DND-41 (cell line): ENCODE measurements at regions not wholly inside any gene's neighbourhood (a gene's known extent, or its start where the extent isn't known, plus 50 kb on each side); places are given as distances from the start of the nearest gene placed in this dataset.

Experiments
- ATAC-seq: fragments of 200-7000 bp; cut with Tn5 transposase; 3 replicates; pipeline ENCODE4 v1.9.1; 2021; ENCODE audit warnings: low read depth; ENCODE audit not compliant: insufficient read depth
- DNase-seq: peaks from one replicate; pipeline ENCODE4 v3.0.0-alpha.2; 2020
- H2AFZ ChIP-seq: 2 replicates; pipeline ENCODE4 v1.6.0; 2012; ENCODE audit warnings: low read depth, low read length
- H3K27ac ChIP-seq: 2 replicates; pipeline ENCODE4 v1.5.1; 2012; ENCODE audit warnings: low read length, inconsistent platforms
- H3K27me3 ChIP-seq: fragments of 200-600 bp; sonication (generic); 2 replicates; pipeline ENCODE4 v1.6.0; 2012; ENCODE audit warnings: low read length, mild to moderate bottlenecking, inconsistent platforms; ENCODE audit not compliant: insufficient read depth, poor library complexity
- H3K36me3 ChIP-seq: 2 replicates; pipeline ENCODE4 v1.5.1; 2012; ENCODE audit warnings: low read length, inconsistent platforms; ENCODE audit not compliant: insufficient read depth
- H3K4me1 ChIP-seq: 2 replicates; pipeline ENCODE4 v1.5.1; 2012; ENCODE audit warnings: mild to moderate bottlenecking, low read length; ENCODE audit not compliant: insufficient read depth
- H3K4me2 ChIP-seq: 2 replicates; pipeline ENCODE4 v1.6.0; 2012; ENCODE audit warnings: mild to moderate bottlenecking, moderate library complexity, low read length, inconsistent platforms; ENCODE audit not compliant: insufficient read depth
- H3K4me3 ChIP-seq, 2 experiments: fragments of 200-600 bp in 1 of 2; shearing (Covaris generic) in 1 of 2; 2 replicates each; pipeline ENCODE4 v1.5.1; 2012 to 2016; ENCODE audit warnings: inconsistent platforms in 2 of 2, low read length in 2 of 2, mild to moderate bottlenecking in 2 of 2, low read depth in 1 of 2, moderate library complexity in 1 of 2
- H3K79me2 ChIP-seq: 2 replicates; pipeline ENCODE4 v1.6.0; 2012; ENCODE audit warnings: low read length, inconsistent platforms; ENCODE audit not compliant: insufficient read depth
- H3K9ac ChIP-seq: 2 replicates; pipeline ENCODE4 v1.6.0; 2012; ENCODE audit warnings: low read depth, mild to moderate bottlenecking, inconsistent platforms, low read length, moderate library complexity
- H3K9me3 ChIP-seq: 2 replicates; pipeline ENCODE4 v1.5.1; 2012; ENCODE audit warnings: low read length, moderate library complexity, mild to moderate bottlenecking, inconsistent platforms; ENCODE audit not compliant: insufficient read depth, severe bottlenecking
- H4K20me1 ChIP-seq: 2 replicates; pipeline ENCODE4 v1.6.0; 2012; ENCODE audit warnings: low read length; ENCODE audit not compliant: insufficient read depth
- EZH2 ChIP-seq: IDR thresholded peaks from 3 replicates; pipeline ENCODE4 v1.6.1; 2012; ENCODE audit warnings: borderline replicate concordance, low read depth, mild to moderate bottlenecking, moderate library complexity, low read length, inconsistent platforms; ENCODE audit not compliant: severe bottlenecking
- TF ChIP-seq, protein P1 (sequence below): IDR thresholded peaks from 2 replicates; pipeline ENCODE4 v1.5.1; 2012; ENCODE audit warnings: borderline replicate concordance, low read length, moderate library complexity, mild to moderate bottlenecking; ENCODE audit not compliant: poor library complexity, severe bottlenecking; ENCODE audit errors: extremely low read depth

GRCh38 chr16:61237884-61238485, 798.3 kb downstream of the CDH8 start:
- Histone ChIP-seq H3K9me3 (no peaks in the 10 kb centered on the region), H3K79me2 (no peaks in the 10 kb centered on the region), H3K27ac (no peak overlapping the region), H2AFZ (no peak overlapping the region), H3K27me3 (no peaks in the 10 kb centered on the region), H3K9ac (no peak overlapping the region), H3K4me2 (no peak overlapping the region), H3K4me3 (no peak overlapping the region), H3K4me1 (no peaks in the 10 kb centered on the region), H4K20me1 (no peaks in the 10 kb centered on the region), H3K36me3 (no peaks in the 10 kb centered on the region)
- DNase-seq (no peak), ATAC-seq (no peak)
- no peak for TF ChIP-seq EZH2
- TF ChIP-seq, protein P1, sequence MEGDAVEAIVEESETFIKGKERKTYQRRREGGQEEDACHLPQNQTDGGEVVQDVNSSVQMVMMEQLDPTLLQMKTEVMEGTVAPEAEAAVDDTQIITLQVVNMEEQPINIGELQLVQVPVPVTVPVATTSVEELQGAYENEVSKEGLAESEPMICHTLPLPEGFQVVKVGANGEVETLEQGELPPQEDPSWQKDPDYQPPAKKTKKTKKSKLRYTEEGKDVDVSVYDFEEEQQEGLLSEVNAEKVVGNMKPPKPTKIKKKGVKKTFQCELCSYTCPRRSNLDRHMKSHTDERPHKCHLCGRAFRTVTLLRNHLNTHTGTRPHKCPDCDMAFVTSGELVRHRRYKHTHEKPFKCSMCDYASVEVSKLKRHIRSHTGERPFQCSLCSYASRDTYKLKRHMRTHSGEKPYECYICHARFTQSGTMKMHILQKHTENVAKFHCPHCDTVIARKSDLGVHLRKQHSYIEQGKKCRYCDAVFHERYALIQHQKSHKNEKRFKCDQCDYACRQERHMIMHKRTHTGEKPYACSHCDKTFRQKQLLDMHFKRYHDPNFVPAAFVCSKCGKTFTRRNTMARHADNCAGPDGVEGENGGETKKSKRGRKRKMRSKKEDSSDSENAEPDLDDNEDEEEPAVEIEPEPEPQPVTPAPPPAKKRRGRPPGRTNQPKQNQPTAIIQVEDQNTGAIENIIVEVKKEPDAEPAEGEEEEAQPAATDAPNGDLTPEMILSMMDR = no peak

DNA sequence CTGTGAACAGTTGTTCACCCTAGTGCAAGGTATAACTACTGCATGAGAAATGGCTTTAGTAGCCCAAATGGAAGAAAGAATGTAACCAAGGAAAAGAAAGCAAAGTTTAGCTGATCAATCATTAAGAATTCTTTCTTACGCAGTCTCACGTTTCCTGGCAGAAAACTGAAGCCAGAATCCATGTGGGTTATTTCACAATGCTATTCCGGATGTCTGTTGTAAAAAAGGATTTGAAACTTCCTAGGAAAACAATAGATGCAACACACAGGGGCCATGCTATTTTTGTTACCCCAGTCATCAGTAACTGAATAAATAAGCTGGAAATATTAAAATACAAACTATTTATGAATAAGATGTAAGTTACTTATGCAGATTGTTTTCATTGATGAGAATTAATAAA, 802.5 kb downstream of the CDH8 start:
- Histone ChIP-seq H3K4me2 (no peak overlapping the region), H2AFZ (no peak overlapping the region), H3K79me2 (no peaks in the 10 kb centered on the region), H3K9me3 (no peaks in the 10 kb centered on the region), H3K9ac (no peak overlapping the region), H4K20me1 (no peaks in the 10 kb centered on the region), H3K27ac (no peak overlapping the region), H3K27me3 (no peaks in the 10 kb centered on the region), H3K36me3 (no peaks in the 10 kb centered on the region), H3K4me3 (no peak overlapping the region), H3K4me1 (no peaks in the 10 kb centered on the region)
- DNase-seq (no peak), ATAC-seq (no peak)
- TF ChIP-seq, protein P1 = no peak
- TF ChIP-seq EZH2 = no peak

DNA sequence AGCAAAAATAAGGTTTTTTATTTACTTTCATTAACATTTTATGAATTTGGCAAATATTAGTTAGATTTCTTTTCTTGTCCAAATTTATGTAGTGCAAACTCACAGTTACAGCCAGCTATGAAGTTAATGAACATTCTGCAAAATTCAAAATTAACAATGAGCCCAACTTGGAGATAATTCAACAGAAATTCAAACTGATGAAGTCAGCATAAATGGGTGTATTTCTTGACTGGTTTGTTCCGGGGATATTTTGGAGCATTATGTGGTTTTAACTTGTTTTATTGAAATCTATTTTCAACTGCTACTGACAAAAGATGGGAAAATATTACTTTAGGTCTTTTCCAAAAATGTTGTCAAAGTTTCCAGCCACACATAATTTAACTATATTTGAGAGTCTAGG, 807.9 kb downstream of the CDH8 start:
- Histone ChIP-seq H3K27me3 (no peaks in the 10 kb centered on the region), H3K9ac (no peak overlapping the region), H4K20me1 (no peaks in the 10 kb centered on the region), H2AFZ (no peak overlapping the region), H3K36me3 (no peaks in the 10 kb centered on the region), H3K27ac (no peak overlapping the region), H3K9me3 (no peaks in the 10 kb centered on the region), H3K4me3 (no peak overlapping the region), H3K79me2 (no peaks in the 10 kb centered on the region), H3K4me2 (no peak overlapping the region), H3K4me1 (no peaks in the 10 kb centered on the region)
- ATAC-seq (no peak), DNase-seq (no peak)
- TF ChIP-seq EZH2 = no peak
- TF ChIP-seq, protein P1 = no peak

DNA sequence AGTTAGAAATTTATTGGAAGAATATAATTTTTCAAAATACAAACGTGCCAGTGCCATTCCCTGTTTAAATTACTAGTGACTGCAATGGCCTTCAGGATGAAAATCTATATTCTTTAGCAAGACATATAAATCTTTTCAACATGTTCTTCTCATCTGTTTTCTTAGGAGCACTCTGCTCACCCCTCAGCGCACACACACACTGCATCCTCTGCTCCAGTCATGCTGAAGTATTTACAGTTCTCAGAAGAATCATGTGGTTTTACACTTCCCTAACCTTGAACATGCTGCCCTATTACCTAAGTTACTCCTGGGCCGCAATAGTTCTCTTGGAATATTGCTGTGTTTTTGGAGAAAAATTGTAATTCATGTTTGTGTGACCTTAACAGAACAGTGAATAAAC, 820.6 kb downstream of the CDH8 start:
- DNase-seq (no peak), ATAC-seq (no peak)
- Histone ChIP-seq H3K27me3 (no peaks in the 10 kb centered on the region), H3K4me3 (no peak overlapping the region), H3K4me2 (no peak overlapping the region), H3K36me3 (no peaks in the 10 kb centered on the region), H3K9me3 (no peaks in the 10 kb centered on the region), H3K9ac (no peak overlapping the region), H2AFZ (no peak overlapping the region), H3K27ac (no peak overlapping the region), H3K79me2 (no peaks in the 10 kb centered on the region), H3K4me1 (no peaks in the 10 kb centered on the region), H4K20me1 (no peaks in the 10 kb centered on the region)
- TF ChIP-seq, protein P1 = no peak
- TF ChIP-seq EZH2 = no peak
